GM10248 (cell line): ENCODE measurements at regions not wholly inside any gene's neighbourhood (a gene's known extent, or its start where the extent isn't known, plus 50 kb on each side); places are given as distances from the start of the nearest gene placed in this dataset.

Source experiments
- CTCF ChIA-PET: fragments of 300-600 bp; sonication (Branson Sonifier 250); formaldehyde crosslinking; extraction: SDS; loops from one replicate; lab custom pipeline; 2021; ENCODE audit warnings: antibody characterized with exemption; lab: Yijun Ruan, JAX
- POLR2A ChIA-PET: fragments of 350-650 bp; sonication (Branson Sonifier 250); formaldehyde crosslinking; extraction: SDS; loops from one replicate; lab custom pipeline; 2020; ENCODE audit warnings: antibody characterized with exemption; lab: Yijun Ruan, JAX
- DNase-seq: peaks from one replicate; pipeline ENCODE4 v3.0.0; 2012; ENCODE audit errors: extremely low spot score
- CTCF ChIP-seq: IDR thresholded peaks from 2 replicates; pipeline ENCODE4 v1.5.1; 2012; ENCODE audit warnings: mild to moderate bottlenecking, low read depth; ENCODE audit errors: extremely low read depth, missing control alignments, control extremely low read depth

- no peak for TF ChIP-seq CTCF
- ChIA-PET POLR2A (no interaction called here), CTCF (no interaction called here)
These were observed 106.9 kb downstream of the ZFP64 start for GRCh38 chr20:52084727-52085126.

GRCh38 chr20:52083627-52084232 is 107.8 kb downstream of the ZFP64 start:
- CTCF ChIA-PET = interaction anchor here (1.4 kb wide), 1 partner anchor 11 kb away, joined by 5 read pairs; no protein-coding TSS in a partner anchor
- TF ChIP-seq CTCF = peak; percentile 55
- POLR2A ChIA-PET = no interaction called here
- peak; percentile 43 for DNase-seq

More at GRCh38 chr20:52084727-52085126, 106.9 kb downstream of the ZFP64 start:
- no peak for DNase-seq

- ChIA-PET POLR2A (no interaction called here), CTCF (interaction anchor here (0.8 to 2.6 kb wide), 5 partner anchors 12 to 443 kb away, joined by 3 to 8 read pairs (median 5); no protein-coding TSS in a partner anchor)
- no peak for TF ChIP-seq CTCF
- DNase-seq = no peak
These were observed 109.0 kb downstream of the ZFP64 start for GRCh38 chr20:52082612-52083011.

- ChIA-PET CTCF (interaction anchor here (1.9 to 2.6 kb wide), 2 partner anchors 285 to 442 kb away, joined by 5 to 8 read pairs; no protein-coding TSS in a partner anchor), POLR2A (no interaction called here)
- DNase-seq = no peak
- no peak for TF ChIP-seq CTCF
These were observed 109.8 kb downstream of the ZFP64 start for GRCh38 chr20:52081791-52082190.

GRCh38 chr20:52081066-52081465 is 110.5 kb downstream of the ZFP64 start:
- no peak for DNase-seq
- no peak for TF ChIP-seq CTCF
- POLR2A ChIA-PET = no interaction called here
- CTCF ChIA-PET = interaction anchor here (1.7 to 2.6 kb wide), 3 partner anchors 13 to 441 kb away, joined by 4 to 8 read pairs (median 5); no protein-coding TSS in a partner anchor

- POLR2A ChIA-PET = no interaction called here
These were observed 113.3 kb downstream of the ZFP64 start for GRCh38 chr20:52078289-52078688.

More at GRCh38 chr20:52078289-52078688, 113.3 kb downstream of the ZFP64 start:
- CTCF ChIA-PET = no interaction called here
- DNase-seq = no peak
- TF ChIP-seq CTCF = no peak
